Spleen (tissue), 11 donors: ENCODE measurements at regions not wholly inside any gene's neighbourhood (a gene's known extent, or its start where the extent isn't known, plus 50 kb on each side); places are given as distances from the start of the nearest gene placed in this dataset.
"Not testable (repeated sequence)": the region's sequence is repeated elsewhere in the genome, so short reads cannot be mapped to it uniquely, and the experiment has no call there.

ENCODE experiments used
- DNase-seq: peaks from one replicate; pipeline ENCODE4 v3.0.0-alpha.2; 2020
- H3K27ac ChIP-seq, 8 donors: fragments of 200-600 bp; sonication (generic) in 7 of 8; 1 replicate in 4 of 8; 2 replicates in 4 of 8; pipeline versions ENCODE4 v1.5.0 to v1.8.0; 2016 to 2021; ENCODE audit warnings: inconsistent platforms in 4 of 8, mild to moderate bottlenecking in 4 of 8, moderate library complexity in 1 of 8
- H3K27me3 ChIP-seq, 7 donors: fragments of 200-600 bp; sonication (generic) in 6 of 7; replicated peaks in 1 of 7; 1 replicate in 4 of 7; 2 replicates in 3 of 7; pipeline versions ENCODE4 v1.5.0 to v1.8.0; 2016 to 2021; ENCODE audit warnings: inconsistent platforms in 3 of 7, mild to moderate bottlenecking in 1 of 7
- H3K36me3 ChIP-seq, 6 donors: fragments of 200-600 bp; sonication (generic) in 5 of 6; 1 replicate in 4 of 6; 2 replicates in 2 of 6; pipeline versions ENCODE4 v1.5.0 to v1.8.0; 2016 to 2021; ENCODE audit warnings: inconsistent platforms in 2 of 6
- H3K4me1 ChIP-seq, 6 donors: fragments of 200-600 bp; sonication (generic) in 5 of 6; 1 replicate in 3 of 6; 2 replicates in 3 of 6; pipeline versions ENCODE4 v1.5.0 to v1.8.0; 2016 to 2021; ENCODE audit warnings: inconsistent platforms in 3 of 6
- H3K4me3 ChIP-seq, 8 donors: fragments of 200-600 bp; sonication (generic) in 7 of 8; 1 replicate in 4 of 8; 2 replicates in 4 of 8; pipeline versions ENCODE4 v1.5.0 to v1.8.0; 2016 to 2021; ENCODE audit warnings: inconsistent platforms in 4 of 8, mild to moderate bottlenecking in 4 of 8, moderate library complexity in 2 of 8
- H3K9me3 ChIP-seq, 8 donors: fragments of 200-600 bp; sonication (generic) in 7 of 8; 1 replicate in 4 of 8; 2 replicates in 4 of 8; pipeline versions ENCODE4 v1.5.0 to v1.8.0; 2016 to 2021; ENCODE audit warnings: inconsistent platforms in 4 of 8
- CTCF ChIP-seq, 11 experiments: fragments of 200-600 bp in 7 of 11; fragments of 450-650 bp in 4 of 11; sonication (generic) in 4 of 11; IDR thresholded peaks in 8 of 11; conservative IDR thresholded peaks in 3 of 11; 1 replicate in 7 of 11; 2 replicates in 4 of 11; pipeline versions ENCODE4 v1.4.0 to v1.8.0; 2016 to 2021; ENCODE audit warnings: antibody characterized with exemption in 11 of 11, inconsistent platforms in 4 of 11, mild to moderate bottlenecking in 1 of 11
- POLR2A ChIP-seq, 3 donors: fragments of 450-650 bp; IDR thresholded peaks; one replicate each; pipeline ENCODE4 v1.5.1; 2017; ENCODE audit warnings: antibody characterized with exemption in 3 of 3, mild to moderate bottlenecking in 1 of 3
- POLR2AphosphoS5 ChIP-seq, 3 donors: sonication (generic); formaldehyde crosslinking; IDR thresholded peaks; one replicate each; pipeline ENCODE4 v1.5.1; 2017; ENCODE audit warnings: antibody characterized with exemption in 3 of 3
- WGBS, 5 donors: extraction: QIAGEN DNeasy Blood & Tissue Kit in 3 of 5; methylation state at CpG; one replicate each; pipeline versions ENCODE4 v1.1.5 to v1.1.7; 2013 to 2018; 5-methylcytosine and 5-hydroxymethylcytosine counted together
- intact Hi-C: fragments of 100-400 bp; cut with DNase I; formaldehyde crosslinking; loops from one replicate; pipeline ENCODE4 v1.15.0; 2023; ENCODE audit warnings: low total_unique reads
- donor health status: healthy with polysubstance abuse.
- donor health status: DM: no; HTN: no; CAD: no; lungs with moderate emphysema.
- donor health status: DM: no; HTN: no; CAD: no.
- donor health status: Bipolar disorder and iron deficiency.
- donor health status: healthy.
- donor health status: DM: no; HTN: no; CAD: no.
- donor health status: DM: yes; HTN: yes; CAD: no.

- Histone ChIP-seq H3K27ac (no peak overlapping the region), H3K4me1 (no peaks in the 10 kb centered on the region), H3K27me3 (no peaks in the 10 kb centered on the region), H3K36me3 (no peaks in the 10 kb centered on the region), H3K9me3 (peaks cover 0 to 36% (median 30%) of the 10 kb centered on the region in 8 donors), H3K4me3 (no peak overlapping the region)
- no peak for DNase-seq
- 57 to 70% (median 66%) methylated on average over 3 of the region's 3 CpGs for WGBS, 5 donors
- intact Hi-C loops: no loop called here
- no peak for TF ChIP-seq POLR2A (IDR thresholded peaks at IDR 0.05)
Observed at GRCh38 chr12:33614630-33615029, 175.0 kb upstream of the SYT10 start.

GRCh38 chr12:33617218-33617617, 177.6 kb upstream of the SYT10 start:
- intact Hi-C loops: no loop called here
- no peak for DNase-seq

GRCh38 chr12:33628087-33628486, 188.5 kb upstream of the SYT10 start:
- DNase-seq: no peak
- Histone ChIP-seq H3K36me3 (no peaks in the 10 kb centered on the region), H3K27ac (no peak overlapping the region), H3K4me3 (no peak overlapping the region), H3K9me3 (no peaks in the 10 kb centered on the region), H3K27me3 (no peaks in the 10 kb centered on the region), H3K4me1 (no peaks in the 10 kb centered on the region)
- intact Hi-C loops: no loop called here
- TF ChIP-seq POLR2A (IDR thresholded peaks at IDR 0.05) (no peak), CTCF (IDR thresholded peaks at IDR 0.05 in 8 of 11, conservative IDR thresholded peaks at IDR 0.05 in 3 of 11) (no peak), POLR2AphosphoS5 (IDR thresholded peaks at IDR 0.05) (no peak)
- 78 to 93% (median 88%) methylated on average over 1 of the region's 1 CpG for WGBS, 5 donors

More at GRCh38 chr12:33617218-33617617, 177.6 kb upstream of the SYT10 start:
- no peaks in the 10 kb centered on the region for H3K36me3 ChIP-seq
- H3K27me3 ChIP-seq: no peaks in the 10 kb centered on the region
- peaks cover 0 to 46% (median 30%) of the 10 kb centered on the region in 8 donors for H3K9me3 ChIP-seq
- TF ChIP-seq CTCF (IDR thresholded peaks at IDR 0.05 in 8 of 11, conservative IDR thresholded peaks at IDR 0.05 in 3 of 11): no peak
- no peak for TF ChIP-seq POLR2A (IDR thresholded peaks at IDR 0.05)
- no peak for TF ChIP-seq POLR2AphosphoS5 (IDR thresholded peaks at IDR 0.05)
- no peak overlapping the region for H3K27ac ChIP-seq
- 65 to 80% (median 72%) methylated on average over 3 of the region's 3 CpGs for WGBS, 5 donors
- no peak overlapping the region for H3K4me3 ChIP-seq
- H3K4me1 ChIP-seq: no peaks in the 10 kb centered on the region

- WGBS, 5 donors: 47 to 61% (median 60%) methylated on average over 3 of the region's 3 CpGs
- Histone ChIP-seq H3K27ac (no peak overlapping the region), H3K27me3 (no peaks in the 10 kb centered on the region), H3K36me3 (no peaks in the 10 kb centered on the region), H3K9me3 (peaks cover 0 to 6% (median 0%) of the 10 kb centered on the region in 8 donors), H3K4me1 (no peaks in the 10 kb centered on the region), H3K4me3 (no peak overlapping the region)
- intact Hi-C loops: no loop called here
- no peak for DNase-seq
- TF ChIP-seq CTCF (IDR thresholded peaks at IDR 0.05 in 8 of 11, conservative IDR thresholded peaks at IDR 0.05 in 3 of 11): no peak
- TF ChIP-seq POLR2AphosphoS5 (IDR thresholded peaks at IDR 0.05): no peak
- TF ChIP-seq POLR2A (IDR thresholded peaks at IDR 0.05): no peak
Observed at GRCh38 chr12:33634544-33634943, 194.9 kb upstream of the SYT10 start.

GRCh38 chr12:33636930-33637329, 197.3 kb upstream of the SYT10 start:
- WGBS, 5 donors: 84 to 95% (median 86%) methylated on average over 6 of the region's 6 CpGs

More at GRCh38 chr12:33636930-33637329, 197.3 kb upstream of the SYT10 start:
- intact Hi-C loops, DNase-seq, H3K4me1 ChIP-seq, H3K9me3 ChIP-seq, H3K27me3 ChIP-seq, H3K36me3 ChIP-seq, H3K27ac ChIP-seq, H3K4me3 ChIP-seq: not testable (repeated sequence)
